GM19035 (cell line): ENCODE measurements at regions not wholly inside any gene's neighbourhood (a gene's known extent, or its start where the extent isn't known, plus 50 kb on each side); places are given as distances from the start of the nearest gene placed in this dataset.
"Not testable (repeated sequence)": the region's sequence is repeated elsewhere in the genome, so short reads cannot be mapped to it uniquely, and the experiment has no call there.

Source experiments
- ATAC-seq: cut with Tn5 transposase; IDR thresholded peaks from one replicate; pipeline ENCODE4 v1.9.1; 2021; ENCODE audit not compliant: unreplicated experiment

DNA sequence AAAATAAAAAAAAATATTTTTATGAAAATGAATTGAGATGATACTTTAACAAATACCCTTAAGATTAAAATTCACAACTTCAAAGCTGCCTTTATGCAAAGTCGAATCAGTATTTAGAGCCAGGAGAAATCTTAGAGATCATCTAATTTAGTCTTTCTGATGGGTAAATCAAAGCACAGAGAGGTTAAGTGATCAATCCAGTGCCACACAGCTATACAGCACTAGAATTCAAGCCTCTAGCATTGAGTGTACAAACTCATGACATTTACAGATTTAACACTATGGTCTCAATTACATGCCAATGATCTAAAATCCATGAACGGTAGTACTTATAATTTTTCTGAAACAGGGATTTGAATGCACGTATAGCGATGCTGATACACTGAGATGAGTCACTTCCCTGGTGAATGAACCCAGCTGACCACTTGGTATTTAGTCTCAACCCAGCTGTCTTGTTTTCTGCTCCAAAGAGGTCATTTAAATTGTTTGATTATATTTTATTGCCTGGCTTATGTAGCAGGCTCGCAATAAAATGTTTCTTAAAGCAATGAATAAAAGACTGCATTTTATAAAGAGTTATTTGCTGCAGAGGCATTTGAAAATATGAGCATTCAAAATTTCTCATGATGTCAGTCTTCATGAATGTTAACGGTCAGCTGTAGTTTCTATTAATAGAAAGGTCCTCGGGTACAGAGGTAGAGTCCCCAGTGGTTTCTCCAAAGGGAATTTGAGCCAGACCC, 152.4 kb upstream of the PRICKLE1 start:
- no peak for ATAC-seq

DNA sequence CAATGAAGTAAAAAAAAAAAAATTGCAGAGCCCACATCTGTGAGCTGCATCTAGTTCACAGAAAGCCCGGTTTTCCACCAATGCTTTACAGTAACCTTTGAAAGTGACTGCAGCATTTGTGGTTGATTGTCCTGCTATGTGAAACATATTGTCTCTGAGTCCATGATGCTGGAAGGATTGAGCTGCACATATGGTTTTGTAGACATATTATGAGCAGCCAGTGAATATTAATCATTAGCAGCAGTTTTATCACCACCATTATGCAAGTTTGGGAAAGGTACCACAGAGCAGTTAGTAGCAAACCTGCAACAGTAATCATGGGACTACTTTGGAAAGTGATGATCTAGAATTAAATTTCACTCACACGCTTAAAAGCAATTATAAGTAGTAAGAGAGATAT, 151.5 kb upstream of the PRICKLE1 start:
- no peak for ATAC-seq

DNA sequence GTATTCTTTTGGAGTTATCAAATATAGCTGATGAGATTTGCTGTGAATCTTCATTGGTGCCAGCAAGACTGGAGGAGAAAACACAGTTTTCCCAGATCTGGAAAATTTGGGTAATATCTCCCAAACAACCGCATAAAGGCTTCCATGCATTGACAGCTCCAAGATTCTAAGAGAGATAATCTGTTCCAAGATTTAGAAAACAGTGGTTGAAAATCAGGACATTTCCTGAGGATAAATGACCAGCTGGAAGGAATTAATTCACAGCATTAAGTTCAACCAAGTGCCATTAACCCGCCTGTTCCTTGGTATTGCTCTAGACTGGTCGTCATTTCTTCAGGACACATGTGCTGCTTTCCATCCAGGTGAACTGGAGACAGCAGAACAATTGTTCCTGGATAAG, 147.9 kb upstream of the PRICKLE1 start:
- no peak for ATAC-seq

DNA sequence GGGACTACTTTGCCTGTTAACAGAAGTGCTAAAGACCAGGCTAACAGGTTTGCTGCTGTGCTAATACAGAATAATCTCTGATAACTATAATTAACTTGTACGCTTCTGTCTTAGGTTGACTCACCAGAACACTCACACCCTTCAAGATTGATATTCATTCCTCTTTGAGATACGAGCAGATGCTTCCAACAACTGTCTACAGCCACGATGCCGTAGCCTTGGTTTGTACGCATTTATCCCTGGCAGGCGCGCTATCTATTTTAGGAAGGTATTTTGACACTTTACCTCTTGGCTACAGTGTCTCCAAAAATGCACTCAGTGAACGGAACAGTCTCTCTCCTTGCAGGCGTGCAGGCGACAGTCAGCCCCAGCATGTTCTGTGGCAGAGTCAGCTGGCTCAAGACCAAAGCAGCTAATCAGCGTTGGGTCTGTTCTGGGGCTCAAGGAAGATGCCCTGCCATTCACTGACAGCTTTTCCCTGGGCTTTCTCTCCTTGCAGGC, 146.4 kb upstream of the PRICKLE1 start:
- ATAC-seq = no peak

DNA sequence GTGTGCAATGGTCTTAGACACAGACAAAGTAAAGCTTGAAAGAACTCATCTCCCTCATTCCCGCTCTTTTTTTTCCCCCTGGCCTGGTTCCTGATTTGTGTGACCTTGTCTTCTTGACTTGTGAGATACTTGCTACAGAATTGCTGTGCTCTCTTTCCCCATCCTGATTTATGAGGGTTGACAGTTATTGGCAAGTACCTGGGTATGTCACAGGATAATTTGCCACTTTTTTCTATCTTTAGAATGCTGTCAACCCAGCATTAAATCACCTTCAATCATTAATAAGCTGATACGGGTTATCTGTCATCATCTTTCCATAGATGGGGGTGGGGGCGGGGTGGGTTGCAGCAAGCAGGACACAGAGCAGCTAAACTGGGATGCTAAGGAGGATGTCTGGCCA, 144.4 kb upstream of the PRICKLE1 start:
- ATAC-seq = no peak

DNA sequence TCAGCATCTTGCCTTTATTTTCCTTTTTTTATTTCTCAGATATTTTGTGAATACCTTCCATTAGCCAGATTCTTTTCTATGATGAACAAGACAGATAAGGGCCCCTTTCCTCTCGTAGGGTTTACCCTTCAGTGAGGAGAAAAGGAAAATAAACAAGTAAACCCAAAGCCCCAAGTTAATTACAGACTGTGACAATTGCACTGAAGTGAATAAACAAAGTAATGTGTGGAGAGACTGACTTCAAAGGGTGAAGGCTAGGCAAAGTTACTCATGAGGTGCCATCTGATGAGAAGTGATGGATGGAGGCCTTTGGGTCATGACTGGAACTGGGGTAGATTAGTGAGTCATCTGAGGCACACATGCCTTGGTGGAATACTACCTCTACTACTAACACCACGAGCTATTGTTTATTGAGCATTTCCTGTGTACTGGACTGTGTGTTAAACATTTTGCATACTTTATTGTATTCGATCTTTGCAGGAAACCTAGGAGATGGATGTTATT, 143.4 kb upstream of the PRICKLE1 start:
- no peak for ATAC-seq

DNA sequence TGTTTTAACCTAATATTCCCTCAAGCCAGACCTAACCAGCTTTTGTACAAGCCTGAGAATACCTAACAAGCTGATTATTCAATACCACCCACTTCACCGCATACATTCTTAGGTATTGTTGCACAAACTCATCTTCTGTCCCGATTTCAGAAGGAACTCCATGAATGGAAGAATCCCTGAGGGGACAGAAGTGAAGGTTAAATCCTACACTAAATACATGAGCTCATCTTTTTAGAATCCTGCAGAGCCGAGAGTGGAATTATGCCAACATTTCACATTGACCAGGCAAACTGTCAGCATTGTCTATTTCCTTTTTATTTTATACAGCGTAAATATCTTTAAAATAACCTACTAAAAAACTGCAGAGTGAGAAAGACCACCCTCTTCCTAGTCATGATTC, 140.7 kb upstream of the PRICKLE1 start:
- ATAC-seq = no peak

DNA sequence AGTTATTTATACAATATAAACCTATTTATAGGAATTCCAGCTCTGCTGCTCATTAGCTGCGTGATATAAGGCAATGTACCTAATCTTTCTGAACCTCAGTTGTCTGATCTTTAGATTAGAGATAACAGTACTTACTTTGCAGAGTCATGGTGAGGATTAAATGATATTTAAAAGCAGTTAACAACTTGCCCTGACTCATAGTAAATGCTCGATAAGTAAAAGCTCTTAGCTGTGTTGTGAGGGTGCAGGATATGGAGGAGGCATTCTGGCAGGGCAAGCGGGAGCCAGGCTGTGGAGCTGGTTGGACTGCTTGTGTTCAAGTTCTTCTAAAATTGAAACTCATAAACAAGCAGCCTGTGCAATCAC, 140.0 kb upstream of the PRICKLE1 start:
- ATAC-seq = no peak

DNA sequence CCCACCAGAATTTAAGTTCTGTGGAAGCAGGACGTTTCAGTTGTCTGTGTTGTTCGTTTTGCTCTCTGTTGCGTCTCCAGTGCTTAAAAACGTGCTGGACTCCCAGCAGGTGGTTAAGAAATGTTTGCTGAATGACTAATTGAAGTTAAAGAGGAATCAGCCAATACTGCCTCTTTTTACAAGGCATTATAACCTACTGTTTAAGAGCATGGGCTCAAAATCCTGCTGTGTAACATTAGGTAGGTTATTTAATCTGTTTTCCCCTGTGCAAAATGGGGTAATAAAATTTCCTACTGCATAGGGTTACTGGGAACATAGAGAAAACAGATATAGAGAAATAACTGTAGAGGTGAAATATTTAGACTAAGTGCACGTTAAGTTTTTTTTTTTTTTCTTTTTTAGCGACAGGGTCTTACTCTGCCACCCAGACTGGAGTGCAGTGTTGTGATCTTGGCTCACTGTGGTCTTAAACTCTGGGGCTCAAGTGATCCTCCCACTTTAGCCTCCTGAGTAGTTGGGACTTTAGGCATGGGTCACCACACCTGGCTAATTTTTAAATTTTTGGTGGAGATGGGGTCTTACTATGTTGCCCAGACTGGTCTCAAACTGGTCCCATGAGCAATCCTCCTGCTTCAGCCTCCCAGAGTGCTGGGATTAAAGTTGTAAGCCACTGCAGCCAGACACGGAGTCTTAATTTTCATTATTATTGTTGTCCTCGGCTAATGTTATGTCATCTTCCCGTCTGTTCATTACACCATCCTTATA, 139.4 kb upstream of the PRICKLE1 start:
- ATAC-seq = no peak

DNA sequence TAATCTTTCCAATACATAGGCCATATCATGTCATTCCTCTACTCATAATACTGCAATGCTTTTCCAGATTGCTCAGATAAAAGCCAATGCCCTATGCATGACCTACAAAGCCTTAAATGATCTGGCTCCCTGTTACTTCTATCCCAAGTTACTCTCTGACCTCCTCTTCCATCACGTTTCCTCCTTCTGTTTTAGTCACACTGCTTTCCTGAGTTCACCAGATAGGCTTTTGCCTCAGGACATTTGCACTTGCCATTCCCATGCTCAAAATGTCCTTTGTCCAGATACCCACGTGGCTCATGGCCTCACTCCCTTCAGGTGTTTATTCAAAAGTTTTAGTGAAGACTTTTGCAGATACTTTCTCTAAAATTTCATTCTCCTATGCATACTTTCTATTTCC, 138.7 kb upstream of the PRICKLE1 start:
- ATAC-seq = no peak

DNA sequence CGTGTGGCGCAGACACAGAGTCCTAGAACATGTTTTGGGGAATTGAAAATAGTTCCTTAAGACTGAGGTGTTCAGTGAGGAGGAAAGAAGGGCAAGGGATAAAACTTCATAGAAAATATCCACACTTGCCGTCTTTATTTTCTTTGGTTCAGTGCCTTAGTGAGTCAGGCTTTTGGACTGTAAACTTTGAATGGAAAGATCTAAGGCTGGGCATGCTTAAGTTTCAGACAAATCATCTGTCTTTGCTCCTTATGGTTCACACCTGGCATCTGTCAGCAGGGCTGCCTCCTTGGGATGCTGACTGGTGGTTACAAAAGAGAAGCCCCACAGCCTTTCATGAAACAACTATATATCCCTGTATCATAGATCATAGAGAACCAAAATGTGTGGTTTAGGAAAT, 136.3 kb upstream of the PRICKLE1 start:
- ATAC-seq = no peak

DNA sequence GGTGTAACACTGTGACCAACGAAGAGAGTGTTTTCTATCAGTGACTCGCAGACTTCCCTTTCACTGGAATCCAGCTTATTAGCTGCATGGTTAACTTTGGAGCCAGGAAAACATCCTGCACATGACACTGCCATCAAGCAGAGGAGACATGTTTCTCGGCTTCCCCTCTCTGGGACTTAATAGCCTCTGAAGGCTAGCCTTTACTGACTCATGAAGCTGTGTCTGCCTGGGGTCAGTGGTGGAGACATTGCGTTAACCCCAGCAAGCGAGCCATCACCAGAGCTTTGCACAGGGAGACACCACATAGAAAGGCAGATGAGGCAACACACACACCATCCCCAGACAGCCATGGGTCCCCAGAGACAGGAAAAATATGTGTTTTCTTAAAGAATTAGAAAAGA, 126.9 kb upstream of the PRICKLE1 start:
- ATAC-seq = no peak

DNA sequence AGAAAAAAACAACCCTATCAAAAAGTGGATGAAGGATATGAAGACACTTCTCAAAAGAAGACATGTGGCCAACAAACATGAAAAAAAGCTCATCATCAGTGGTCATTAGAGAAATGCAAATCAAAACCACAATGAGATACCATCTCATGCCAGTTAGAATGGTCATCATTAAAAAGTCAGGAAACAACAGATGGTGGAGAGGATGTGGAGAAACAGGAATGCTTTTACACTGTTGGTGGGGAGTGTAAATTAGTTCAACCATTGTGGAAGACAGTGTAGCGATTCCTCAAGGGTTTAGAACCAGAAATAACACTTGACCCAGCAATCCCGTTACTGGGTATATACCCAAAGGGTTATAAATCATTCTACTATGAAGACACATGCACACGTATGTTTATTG, 124.0 kb upstream of the PRICKLE1 start:
- ATAC-seq = not testable (repeated sequence)

DNA sequence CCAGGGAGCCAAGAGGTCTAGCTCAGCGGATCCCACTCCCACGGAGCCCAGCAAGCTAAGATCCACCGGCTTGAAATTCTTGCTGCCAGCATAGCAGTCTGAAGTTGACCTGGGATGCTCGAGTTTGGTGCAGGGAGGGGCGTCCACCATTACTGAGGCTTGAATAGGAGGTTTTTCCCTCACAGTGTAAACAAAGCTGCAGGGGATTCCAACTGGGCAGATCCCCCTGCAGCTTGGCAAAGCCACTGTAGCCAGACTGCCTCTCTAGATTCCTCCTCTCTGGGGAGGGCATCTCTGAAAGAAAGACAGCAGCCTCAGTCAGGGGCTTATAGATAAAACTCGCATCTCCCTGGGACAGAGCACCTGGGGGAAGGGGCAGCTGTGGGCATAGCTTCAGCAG, 118.8 kb upstream of the PRICKLE1 start:
- ATAC-seq = not testable (repeated sequence)

DNA sequence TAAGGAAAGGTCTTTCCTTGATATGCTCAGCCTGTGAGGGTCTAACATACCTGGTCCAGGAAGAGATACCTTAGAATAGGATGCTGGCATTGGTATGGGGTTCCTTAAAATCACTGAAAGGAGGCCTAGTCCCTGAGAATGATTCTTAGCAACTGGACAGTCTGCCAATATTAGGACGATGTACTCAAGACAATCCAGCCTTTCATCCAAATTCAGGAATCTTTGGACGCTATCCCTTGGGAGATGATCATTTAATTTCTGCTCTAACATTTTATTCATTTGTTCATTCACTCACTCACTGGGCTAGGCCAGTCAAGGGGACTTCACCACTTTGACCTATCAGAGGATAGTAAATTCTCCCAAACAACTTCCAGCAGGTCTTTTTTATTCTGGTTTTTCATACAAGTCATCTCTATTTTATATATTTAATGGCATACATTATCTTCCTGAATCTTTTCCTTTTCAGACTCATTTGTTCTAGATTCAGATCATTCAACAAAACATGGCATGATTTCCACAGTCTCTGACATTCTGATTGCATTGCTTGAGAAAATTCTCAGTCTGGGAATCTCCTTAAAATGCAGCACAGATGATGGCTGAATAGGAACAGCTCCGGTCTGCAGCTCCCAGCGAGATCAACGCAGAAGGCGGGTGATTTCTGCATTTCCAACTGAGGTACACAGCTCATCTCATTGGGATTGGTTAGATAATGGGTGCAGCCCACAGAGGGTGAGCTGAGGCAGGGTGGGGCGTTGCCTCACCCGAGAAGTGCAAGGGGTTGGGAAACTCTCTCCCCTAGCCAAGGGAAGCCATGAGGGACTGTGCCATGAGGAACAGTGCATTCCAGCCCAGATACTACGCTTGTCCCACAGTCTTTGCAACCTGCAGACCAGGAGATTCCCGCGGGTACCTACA, 118.0 kb upstream of the PRICKLE1 start:
- ATAC-seq = no peak

DNA sequence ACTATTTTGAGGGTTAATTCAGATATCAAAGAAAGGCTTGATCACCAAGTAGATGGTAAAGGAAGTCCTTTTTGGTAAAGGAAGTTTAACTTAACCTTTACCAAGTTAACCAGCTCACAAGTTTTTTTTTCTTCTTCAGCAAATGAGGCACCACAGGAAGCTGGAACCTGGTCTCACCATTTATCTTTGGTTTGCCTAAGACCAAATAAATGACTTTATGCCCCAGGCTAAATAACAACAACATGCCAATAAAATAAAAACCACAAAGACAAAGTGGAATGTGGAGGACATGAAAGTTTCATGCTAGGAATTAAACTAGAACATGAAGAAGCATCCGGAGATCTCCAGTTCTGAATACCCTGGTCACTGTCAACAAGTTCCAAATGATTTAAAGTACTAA, 116.8 kb upstream of the PRICKLE1 start:
- ATAC-seq = no peak

DNA sequence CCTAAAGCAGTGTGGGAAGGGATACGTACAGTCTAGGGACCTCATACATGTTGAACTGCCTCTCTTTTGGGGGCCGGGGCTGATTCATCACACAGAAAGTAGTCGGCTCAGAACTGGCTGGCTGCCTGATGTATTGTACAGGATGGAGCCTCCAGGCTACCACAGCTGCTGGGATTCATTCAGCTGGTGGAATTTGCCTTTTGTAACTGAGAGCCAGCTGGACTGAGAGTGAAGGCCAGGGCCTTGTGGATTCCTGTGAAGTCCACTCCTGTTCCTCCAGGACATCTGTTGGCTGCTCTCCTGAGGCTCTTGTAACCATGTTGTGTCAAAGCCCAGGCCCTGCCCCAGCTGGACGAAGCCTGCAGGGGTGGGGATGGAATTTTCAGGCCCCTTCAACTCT, 116.3 kb upstream of the PRICKLE1 start:
- ATAC-seq = no peak

DNA sequence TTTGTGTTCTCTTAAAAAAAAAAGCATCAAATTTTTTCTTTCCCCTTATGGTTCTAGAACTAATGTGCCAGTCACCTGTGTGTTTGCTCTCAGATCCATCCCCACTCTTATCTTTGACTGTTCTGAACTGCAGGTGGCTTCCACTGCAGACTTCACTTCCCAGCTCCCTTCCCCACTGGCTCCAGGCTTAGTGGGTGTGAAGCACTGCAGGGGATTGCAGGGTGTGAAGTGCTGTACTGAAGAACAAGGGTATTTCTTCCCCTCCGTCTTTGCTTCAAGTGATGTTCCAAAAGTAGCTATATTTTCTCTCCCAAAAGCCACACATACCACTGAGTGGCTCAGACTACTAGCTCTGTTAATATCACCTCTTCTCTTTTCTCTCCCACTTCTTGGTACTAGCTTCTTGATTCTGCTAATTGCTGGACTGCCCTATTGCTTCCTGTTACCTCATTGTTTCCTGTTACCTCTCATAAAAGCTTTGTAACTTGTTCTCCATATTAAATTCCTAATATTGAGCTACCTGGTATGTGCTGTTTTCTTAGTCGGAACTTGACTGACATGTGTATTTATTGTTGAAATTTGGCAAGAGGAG, 115.4 kb upstream of the PRICKLE1 start:
- ATAC-seq = no peak

DNA sequence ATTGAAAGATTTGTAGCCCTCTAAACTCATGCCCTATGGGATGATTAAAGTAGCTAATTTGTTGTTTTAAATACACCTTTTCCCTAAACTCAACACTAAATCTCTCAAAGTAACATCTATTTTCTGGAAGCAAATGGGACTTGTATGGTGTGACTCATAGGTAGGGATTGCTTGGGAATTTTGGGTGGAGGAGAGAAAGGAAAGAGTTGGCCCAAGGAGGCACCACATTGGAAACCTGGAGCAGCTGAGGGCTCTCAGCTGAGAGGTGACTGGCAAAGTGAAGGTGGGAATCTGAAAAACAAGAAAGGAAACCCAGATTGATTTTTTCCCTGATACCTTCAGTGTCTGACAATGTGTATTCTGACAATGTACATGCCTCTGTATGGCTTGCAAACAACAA, 114.8 kb upstream of the PRICKLE1 start:
- no peak for ATAC-seq

DNA sequence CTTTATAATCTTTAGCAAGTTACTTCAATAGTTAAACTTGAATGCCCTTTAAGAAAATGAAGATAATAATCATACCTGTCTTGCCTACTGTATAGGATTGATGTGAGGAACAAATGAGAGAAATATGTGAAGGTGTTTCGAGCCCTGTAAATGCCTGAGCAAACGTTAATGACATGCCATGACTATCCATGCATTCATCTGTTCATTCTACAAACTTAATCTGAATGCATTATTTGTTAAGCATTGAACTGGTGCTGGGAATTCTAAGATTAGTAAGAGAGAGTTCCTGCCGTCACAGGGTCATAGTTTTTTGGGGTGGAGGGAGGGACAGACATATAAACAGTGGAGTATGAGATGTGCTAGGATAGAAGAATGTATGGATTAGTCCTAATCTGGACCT, 111.5 kb upstream of the PRICKLE1 start:
- no peak for ATAC-seq

DNA sequence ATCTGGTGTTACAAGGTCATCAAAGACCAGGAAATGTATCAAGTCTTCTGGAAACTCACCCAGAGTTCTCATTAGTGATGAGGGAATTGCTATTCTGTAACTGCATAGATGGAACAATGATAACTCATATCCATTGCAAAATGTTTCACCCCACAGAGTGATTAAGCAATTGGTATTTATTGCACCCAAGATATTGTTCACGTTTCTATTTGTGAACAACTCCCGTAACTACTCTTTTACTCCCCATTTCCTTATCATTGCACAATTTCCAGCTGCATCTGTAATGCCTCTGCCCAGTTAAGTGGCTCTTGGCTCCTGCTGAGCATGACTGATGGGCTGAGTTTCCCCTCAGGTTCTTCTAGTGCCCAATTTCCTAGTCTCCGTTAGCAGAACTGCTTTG, 108.7 kb upstream of the PRICKLE1 start:
- no peak for ATAC-seq
